GM19397 (cell line): ENCODE measurements at regions not wholly inside any gene's neighbourhood (a gene's known extent, or its start where the extent isn't known, plus 50 kb on each side); places are given as distances from the start of the nearest gene placed in this dataset.
A peak's percentile ranks its signal among the peaks of the same experiment; 100 is the strongest.
"Not testable (repeated sequence)": the region's sequence is repeated elsewhere in the genome, so short reads cannot be mapped to it uniquely, and the experiment has no call there.

Experiments used
- ATAC-seq: cut with Tn5 transposase; IDR thresholded peaks from one replicate; pipeline ENCODE4 v1.9.1; 2021; ENCODE audit warnings: mild to moderate bottlenecking, moderate library complexity; ENCODE audit not compliant: unreplicated experiment

DNA sequence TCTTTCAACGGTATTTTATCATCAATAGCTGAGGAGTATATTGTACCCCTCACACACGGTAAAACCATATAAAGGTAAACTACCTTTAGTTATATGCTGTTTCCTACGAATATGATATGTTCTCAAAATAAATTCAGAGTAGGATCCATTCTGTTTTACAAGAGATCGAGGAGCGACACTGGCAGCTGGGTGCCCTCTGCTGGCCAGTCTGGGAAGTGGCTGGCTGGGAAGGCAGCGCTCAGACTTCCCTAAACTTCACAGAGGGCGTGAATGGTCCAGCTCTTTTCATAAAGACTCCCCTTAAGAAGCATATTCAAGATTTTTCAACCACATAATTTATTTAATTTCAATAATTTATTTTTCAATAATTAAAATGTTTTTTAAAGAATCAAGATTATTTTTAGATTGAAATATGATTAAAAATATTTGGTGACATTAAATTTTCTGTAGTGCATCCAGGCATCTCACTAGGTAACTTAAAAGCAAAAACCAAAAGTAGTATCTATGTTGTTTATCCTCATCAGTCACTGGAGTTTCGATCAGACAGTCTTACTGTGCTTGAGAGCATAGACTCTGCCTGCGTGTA lies 187.5 kb upstream of the PDE10A start:
- ATAC-seq, result peak; percentile 75

DNA sequence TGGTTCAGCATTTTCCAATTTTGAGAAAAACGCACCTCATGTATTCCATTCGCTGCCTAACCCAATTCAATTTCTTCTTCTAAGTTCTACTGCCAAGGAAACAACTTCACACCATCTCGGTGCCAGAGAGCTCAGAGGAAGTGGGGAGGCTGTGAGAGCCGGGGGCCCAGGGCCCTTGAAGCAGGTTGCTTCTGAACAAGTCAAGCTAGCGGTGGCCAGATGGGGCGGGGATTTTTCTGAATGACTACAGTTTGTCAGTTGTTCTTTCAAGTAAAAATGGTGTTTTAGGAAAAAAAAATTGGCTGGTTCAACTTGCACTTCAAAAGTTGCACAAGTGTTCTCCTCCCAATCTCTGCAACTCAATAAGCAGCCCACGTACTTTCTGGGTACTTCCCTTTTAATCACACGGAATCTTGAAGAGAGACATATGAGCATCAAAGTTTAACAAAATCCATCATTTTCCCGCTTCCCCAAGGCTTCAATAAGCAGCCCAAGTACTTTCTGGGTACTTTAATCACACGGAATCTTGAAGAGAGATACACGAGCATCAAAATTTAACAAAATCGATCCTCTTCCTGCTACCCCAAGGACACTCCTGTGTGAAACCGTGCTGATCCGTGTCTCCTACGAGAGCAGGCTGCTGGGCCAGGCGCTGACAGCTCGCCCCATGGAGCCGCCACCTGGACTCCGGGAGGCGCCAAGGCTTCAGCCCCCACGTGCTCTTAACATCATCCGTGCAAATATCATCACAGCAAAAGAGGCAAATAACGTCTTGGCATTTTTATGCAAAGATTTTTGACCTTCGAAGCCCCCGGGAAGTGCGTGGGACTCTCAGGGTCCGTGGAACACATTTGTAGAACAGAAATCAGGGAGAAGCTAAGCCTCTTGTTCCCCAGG lies 186.7 kb upstream of the PDE10A start:
- no peak for ATAC-seq

GRCh38 chr6:165848086-165848426 lies 185.0 kb upstream of the PDE10A start:
- no peak for ATAC-seq

- ATAC-seq, result no peak
Observed at GRCh38 chr6:165847407-165848085, 184.5 kb upstream of the PDE10A start.

- ATAC-seq, result no peak
Observed at GRCh38 chr6:165846123-165846966, 183.3 kb upstream of the PDE10A start.

DNA sequence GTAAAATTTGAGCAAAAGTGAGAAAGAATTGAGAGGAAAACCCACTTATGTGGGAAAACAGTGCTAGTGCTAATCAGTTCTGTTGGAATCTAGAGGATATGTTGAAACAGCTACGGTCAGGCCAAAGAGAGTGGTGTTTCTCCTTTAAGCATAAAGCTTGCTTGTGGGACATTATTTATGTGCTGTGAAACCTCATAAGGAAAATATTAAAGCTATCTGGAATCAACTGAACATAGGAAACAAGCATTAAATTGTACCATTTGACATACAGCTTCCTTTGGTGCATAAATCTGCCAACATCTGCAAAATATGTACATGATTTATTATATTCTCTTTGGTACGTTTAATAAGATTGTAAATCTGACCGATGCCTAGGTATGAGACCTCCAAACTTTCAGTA lies 182.5 kb upstream of the PDE10A start:
- ATAC-seq, result no peak

DNA sequence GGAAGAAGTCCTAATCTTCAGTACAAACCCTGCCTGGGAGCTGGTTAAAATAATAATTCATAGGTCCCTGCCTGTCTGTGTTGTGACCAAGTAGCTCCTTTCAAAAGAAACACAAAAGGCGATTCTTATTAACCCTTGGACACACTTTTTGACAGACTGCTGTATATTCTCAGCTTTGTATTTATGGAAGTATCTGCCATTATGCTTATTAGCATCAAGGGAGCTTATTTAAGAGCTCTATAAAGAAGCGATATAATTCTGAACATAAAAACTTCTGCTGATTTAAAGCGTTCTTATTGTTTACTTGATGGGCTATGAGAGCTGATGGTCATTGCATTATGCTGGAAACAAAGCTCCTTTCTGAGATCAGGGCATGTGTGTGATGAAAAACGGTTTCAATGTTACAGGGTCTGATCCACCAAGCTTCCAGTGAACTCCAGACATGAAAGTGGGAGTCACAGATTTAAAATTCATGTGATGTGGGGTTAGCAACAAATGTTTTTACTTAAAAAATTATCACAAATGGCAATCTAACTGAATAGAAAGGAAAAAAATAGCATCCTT lies 181.8 kb upstream of the PDE10A start:
- ATAC-seq, result no peak

- ATAC-seq, result no peak
Observed at GRCh38 chr6:165844232-165844631, 181.2 kb upstream of the PDE10A start.

DNA sequence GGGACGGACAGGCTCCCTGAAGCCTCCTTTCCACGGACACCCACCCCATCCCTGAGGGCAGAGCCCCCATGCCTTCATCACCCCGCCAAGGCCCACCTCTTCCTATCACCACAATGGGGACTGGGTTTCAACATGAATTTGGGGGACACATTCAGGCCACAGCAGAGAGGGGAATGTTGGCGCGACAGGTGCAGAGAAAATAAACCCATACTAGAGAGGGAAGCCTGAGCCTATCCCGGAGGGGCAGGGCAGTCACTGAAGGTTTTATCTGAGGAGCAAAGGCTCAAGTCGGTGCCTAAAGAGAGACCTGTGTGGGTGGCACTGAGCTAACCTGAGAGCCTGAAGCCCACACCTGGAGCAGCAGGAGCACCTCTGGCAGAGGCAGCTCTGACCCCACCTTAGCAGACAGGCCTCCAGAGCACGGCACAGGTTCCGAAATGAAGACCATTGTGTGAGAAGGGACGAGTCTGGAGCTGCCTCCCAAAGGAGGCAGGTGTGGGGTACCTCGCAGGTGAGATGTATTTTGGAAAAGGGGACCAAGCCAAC lies 180.6 kb upstream of the PDE10A start:
- ATAC-seq, result no peak

- ATAC-seq, result no peak
Observed at GRCh38 chr6:165843121-165843520, 180.1 kb upstream of the PDE10A start.

DNA sequence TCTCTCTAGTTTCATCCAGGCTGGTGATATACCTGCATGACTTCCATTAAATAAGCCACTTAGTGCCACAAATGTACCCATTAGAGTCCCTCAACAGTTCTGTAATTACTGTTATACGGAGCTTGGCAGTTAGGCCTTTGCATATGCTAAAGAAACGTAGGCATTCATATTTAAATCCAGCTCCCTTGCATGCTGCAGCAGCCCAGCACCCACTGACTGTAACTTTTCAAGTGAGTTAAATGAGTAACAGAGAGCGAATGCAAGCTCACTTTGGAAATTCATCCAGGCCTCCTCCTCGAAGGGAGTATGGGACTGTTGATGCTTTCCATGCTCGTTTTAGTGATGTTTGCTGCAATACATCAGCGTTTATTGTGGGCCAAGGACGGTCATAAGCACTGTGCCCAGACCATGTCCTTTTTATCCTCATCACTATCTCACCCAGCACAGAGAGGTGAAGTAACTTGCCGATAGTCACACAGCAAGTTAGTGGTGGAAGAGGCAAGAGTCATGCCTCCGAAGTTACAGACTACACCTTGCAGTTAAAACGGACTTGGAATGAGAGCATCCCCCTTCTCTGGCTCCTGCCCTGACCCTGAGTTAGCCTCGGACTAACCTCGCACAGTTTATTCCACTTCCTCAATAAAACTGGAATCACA lies 179.4 kb upstream of the PDE10A start:
- no peak for ATAC-seq

- no peak for ATAC-seq
Observed at GRCh38 chr6:165841153-165841558, 178.1 kb upstream of the PDE10A start.

- ATAC-seq, result no peak
Observed at GRCh38 chr6:165837948-165838745, 175.1 kb upstream of the PDE10A start.

DNA sequence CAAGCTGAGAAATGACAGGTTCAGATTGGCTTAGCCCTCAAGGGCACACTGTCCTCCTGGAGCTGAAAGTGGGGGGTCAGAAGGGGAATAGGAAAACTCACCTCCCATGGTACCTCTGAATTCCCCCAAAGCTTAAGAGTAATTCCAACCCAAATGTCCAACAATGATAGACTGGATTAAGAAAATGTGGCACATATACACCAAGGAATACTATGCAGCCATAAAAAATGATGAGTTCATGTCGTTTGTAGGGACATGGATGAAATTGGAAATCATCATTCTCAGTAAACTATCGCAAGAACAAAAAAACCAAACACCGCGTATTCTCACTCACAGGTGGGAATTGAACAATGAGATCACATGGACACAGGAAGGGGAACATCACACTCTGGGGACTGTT lies 173.6 kb upstream of the PDE10A start:
- not testable (repeated sequence) for ATAC-seq

GRCh38 chr6:165835410-165835851 lies 172.4 kb upstream of the PDE10A start:
- no peak for ATAC-seq

- no peak for ATAC-seq
Observed at GRCh38 chr6:165834613-165835259, 171.7 kb upstream of the PDE10A start.

GRCh38 chr6:165833355-165833754 lies 170.3 kb upstream of the PDE10A start:
- ATAC-seq, result no peak

GRCh38 chr6:165831812-165832510 lies 168.9 kb upstream of the PDE10A start:
- no peak for ATAC-seq
